A549 (cell line): ENCODE measurements at regions not wholly inside any gene's neighbourhood (a gene's known extent, or its start where the extent isn't known, plus 50 kb on each side); places are given as distances from the start of the nearest gene placed in this dataset.

Experiments
- CBX2 ChIP-seq: fragments of 200-600 bp; sonication (generic); IDR thresholded peaks from 2 replicates; pipeline ENCODE4 v1.6.1; 2016; ENCODE audit warnings: low read depth, mild to moderate bottlenecking, borderline replicate concordance
- CTCF ChIP-seq: fragments of >200 bp; sonication (Bioruptor Twin); formaldehyde crosslinking; IDR thresholded peaks from 3 replicates; pipeline ENCODE4 v1.5.1; 2016
- EP300 ChIP-seq, 2 experiments: fragments of >200 bp; sonication (Bioruptor Twin); formaldehyde crosslinking; IDR thresholded peaks; 2 replicates in 1 of 2; 3 replicates in 1 of 2; pipeline ENCODE4 v1.6.1; 2016 to 2017
- MAFK ChIP-seq: fragments of 450-650 bp; IDR thresholded peaks from 2 replicates; pipeline ENCODE4 v1.6.1; 2014; ENCODE audit not compliant: partially characterized antibody
- POLR2A ChIP-seq: IDR thresholded peaks from 2 replicates; pipeline ENCODE4 v1.6.1; 2012; ENCODE audit warnings: mild to moderate bottlenecking, low read length
- RAD21 ChIP-seq, 2 experiments: fragments of >200 bp in 1 of 2; sonication (Bioruptor Twin) in 1 of 2; formaldehyde crosslinking in 1 of 2; IDR thresholded peaks in 1 of 2; conservative IDR thresholded peaks in 1 of 2; 2 replicates in 1 of 2; 3 replicates in 1 of 2; pipeline ENCODE4 v1.6.1; 2012 to 2018; ENCODE audit warnings: inconsistent platforms in 1 of 2

GRCh38 chr1:112165375-112165774 lies 175.9 kb upstream of the KCND3 start:
- TF ChIP-seq POLR2A, result no peak
- no peak for TF ChIP-seq RAD21 (conservative IDR thresholded peaks at IDR 0.05 in 1 of 2, IDR thresholded peaks at IDR 0.05 in 1 of 2)
- TF ChIP-seq CTCF, result no peak
- no peak for TF ChIP-seq CBX2
- no peak for TF ChIP-seq EP300 (IDR thresholded peaks at IDR 0.05)
- TF ChIP-seq MAFK, result no peak
